Glomerular endothelial cell (primary cell): ENCODE measurements at regions not wholly inside any gene's neighbourhood (a gene's known extent, or its start where the extent isn't known, plus 50 kb on each side); places are given as distances from the start of the nearest gene placed in this dataset.
"Not testable (repeated sequence)": the region's sequence is repeated elsewhere in the genome, so short reads cannot be mapped to it uniquely, and the experiment has no call there.

Source experiments
- DNase-seq: peaks from one replicate; pipeline ENCODE4 v3.0.0-alpha.2; 2011; ENCODE audit warnings: low read depth, low spot score; ENCODE audit errors: extremely low read depth

GRCh38 chr15:87681104-87681503 lies 575.4 kb downstream of the NTRK3 start:
- DNase-seq: no peak

GRCh38 chr15:87680208-87680607 lies 576.3 kb downstream of the NTRK3 start:
- no peak for DNase-seq

GRCh38 chr15:87675271-87675670 lies 581.3 kb downstream of the NTRK3 start:
- no peak for DNase-seq

GRCh38 chr15:87672309-87673288 lies 583.9 kb downstream of the NTRK3 start:
- no peak for DNase-seq

GRCh38 chr15:87671289-87671688 lies 585.2 kb downstream of the NTRK3 start:
- DNase-seq: no peak

- DNase-seq: no peak
Measured at GRCh38 chr15:87669846-87670245, 586.7 kb downstream of the NTRK3 start.

- DNase-seq: not testable (repeated sequence)
Measured at GRCh38 chr15:87668768-87669564, 587.6 kb downstream of the NTRK3 start.

GRCh38 chr15:87667643-87668042 lies 588.9 kb downstream of the NTRK3 start:
- no peak for DNase-seq

GRCh38 chr15:87662575-87662974 lies 594.0 kb downstream of the NTRK3 start:
- no peak for DNase-seq

- no peak for DNase-seq
Measured at GRCh38 chr15:87661454-87662355, 594.8 kb downstream of the NTRK3 start.

- no peak for DNase-seq
Measured at GRCh38 chr15:87660251-87661129, 596.0 kb downstream of the NTRK3 start.

GRCh38 chr15:87656372-87656771 lies 600.2 kb downstream of the NTRK3 start:
- no peak for DNase-seq

GRCh38 chr15:87653646-87654045 lies 602.9 kb downstream of the NTRK3 start:
- no peak for DNase-seq

GRCh38 chr15:87649175-87649574 lies 607.4 kb downstream of the NTRK3 start:
- no peak for DNase-seq

- no peak for DNase-seq
Measured at GRCh38 chr15:87648278-87648677, 608.3 kb downstream of the NTRK3 start.

- no peak for DNase-seq
Measured at GRCh38 chr15:87645723-87646122, 610.8 kb downstream of the NTRK3 start.

GRCh38 chr15:87642997-87643396 lies 613.5 kb downstream of the NTRK3 start:
- not testable (repeated sequence) for DNase-seq

GRCh38 chr15:87639305-87640011 lies 617.1 kb downstream of the NTRK3 start:
- DNase-seq: no peak

GRCh38 chr15:87638554-87639083 lies 617.9 kb downstream of the NTRK3 start:
- no peak for DNase-seq
